ENCODE measurements at regions not wholly inside any gene's neighbourhood (a gene's known extent, or its start where the extent isn't known, plus 50 kb on each side); places are given as distances from the start of the nearest gene placed in this dataset.

GRCh38 chr1:192958350-192958749 is 100.8 kb downstream of the UCHL5 start:
- no peak overlapping the region for H3K4me3 ChIP-seq (ENCODE audit: low read depth, low read length)
- ChIA-PET POLR2A (no interaction called here), CTCF (interaction anchor here (1.5 kb wide), 1 partner anchor 16 kb away, joined by 3 read pairs; no protein-coding TSS in a partner anchor)
- no peak for TF ChIP-seq CTCF (IDR thresholded peaks at IDR 0.05; ENCODE audit: insufficient read depth, low read length, missing control alignments)
- DNase-seq (ENCODE audit: low read depth, low spot score) = no peak

- DNase-seq (ENCODE audit: low read depth, low spot score) = peak; percentile 14
- ChIA-PET POLR2A (no interaction called here), CTCF (interaction anchor here (1.5 kb wide), 1 partner anchor 16 kb away, joined by 3 read pairs; no protein-coding TSS in a partner anchor)
- TF ChIP-seq CTCF (IDR thresholded peaks at IDR 0.05; ENCODE audit: insufficient read depth, low read length, missing control alignments) = no peak
- H3K4me3 ChIP-seq (ENCODE audit: low read depth, low read length) = no peak overlapping the region
Observed at GRCh38 chr1:192958871-192959270, 100.3 kb downstream of the UCHL5 start.

GRCh38 chr1:192959657-192960186 is 99.4 kb downstream of the UCHL5 start:
- ChIA-PET POLR2A (no interaction called here), CTCF (interaction anchor here (1.5 kb wide), 1 partner anchor 15 kb away, joined by 3 read pairs; no protein-coding TSS in a partner anchor)
- no peak for TF ChIP-seq CTCF (IDR thresholded peaks at IDR 0.05; ENCODE audit: insufficient read depth, low read length, missing control alignments)
- H3K4me3 ChIP-seq (ENCODE audit: low read depth, low read length) = no peak overlapping the region
- DNase-seq (ENCODE audit: low read depth, low spot score) = no peak

Data from AG04449 (cell line).